GM12891 (cell line): ENCODE measurements at regions not wholly inside any gene's neighbourhood (a gene's known extent, or its start where the extent isn't known, plus 50 kb on each side); places are given as distances from the start of the nearest gene placed in this dataset.

Source experiments
- POLR2A ChIP-seq: IDR thresholded peaks from 2 replicates; pipeline ENCODE4 v1.6.1; 2011; ENCODE audit warnings: low read depth, low read length, control low read depth
- POLR2AphosphoS5 ChIP-seq: IDR thresholded peaks from 2 replicates; pipeline ENCODE4 v1.6.1; 2011; ENCODE audit warnings: low read depth, low read length, control low read depth
- POU2F2 ChIP-seq: IDR thresholded peaks from 2 replicates; pipeline ENCODE4 v1.6.1; 2011; ENCODE audit warnings: low read depth, mild to moderate bottlenecking, control low read depth, low read length, moderate library complexity
- SPI1 ChIP-seq: IDR thresholded peaks from 2 replicates; pipeline ENCODE4 v1.6.1; 2011; ENCODE audit warnings: low read depth, low read length, control low read depth
- TAF1 ChIP-seq: IDR thresholded peaks from 2 replicates; pipeline ENCODE4 v1.6.1; 2011; ENCODE audit warnings: low read depth, low read length, control low read depth

DNA sequence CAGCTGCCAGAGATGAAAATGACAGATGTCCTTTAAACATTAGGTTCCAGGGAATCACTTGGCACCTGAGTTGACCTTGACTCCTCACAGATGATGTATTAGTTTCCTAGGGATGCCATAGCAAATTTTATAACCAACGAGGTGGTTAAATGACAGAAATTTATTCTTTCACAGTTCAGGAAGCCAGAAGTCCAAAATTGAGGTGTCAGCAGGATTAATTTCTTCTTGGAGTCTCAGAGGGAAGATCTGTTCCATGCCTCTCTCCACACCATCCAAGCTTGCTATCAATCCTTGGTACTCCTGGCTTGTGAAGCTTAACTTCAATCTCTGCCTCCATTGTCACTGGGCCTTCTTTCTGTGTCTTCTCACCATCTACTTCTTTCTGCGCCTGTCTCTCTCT lies 249.7 kb upstream of the BTG1 start:
- TF ChIP-seq POLR2A, result no peak
- TF ChIP-seq TAF1, result no peak
- TF ChIP-seq POLR2AphosphoS5, result no peak
- TF ChIP-seq POU2F2, result no peak
- TF ChIP-seq SPI1, result no peak
